NCI-H1048 (cell line): ENCODE measurements at regions not wholly inside any gene's neighbourhood (a gene's known extent, or its start where the extent isn't known, plus 50 kb on each side); places are given as distances from the start of the nearest gene placed in this dataset.

ENCODE experiments used
- DNase-seq: peaks from one replicate; lab custom pipeline; 2025; lab: John Stamatoyannopoulos, UW

GRCh38 chr2:71864085-71864484 is 283.6 kb downstream of the CYP26B1 start:
- DNase-seq: no peak

GRCh38 chr2:71863396-71863795 is 284.3 kb downstream of the CYP26B1 start:
- no peak for DNase-seq

GRCh38 chr2:71862921-71863320 is 284.7 kb downstream of the CYP26B1 start:
- DNase-seq: no peak

- DNase-seq: no peak
Measured at GRCh38 chr2:71861186-71862160, 286.2 kb downstream of the CYP26B1 start.

GRCh38 chr2:71860381-71860926 is 287.2 kb downstream of the CYP26B1 start:
- no peak for DNase-seq

GRCh38 chr2:71859211-71859847 is 288.3 kb downstream of the CYP26B1 start:
- DNase-seq: no peak

- no peak for DNase-seq
Measured at GRCh38 chr2:71858071-71858470, 289.6 kb downstream of the CYP26B1 start.

GRCh38 chr2:71857636-71858035 is 290.0 kb downstream of the CYP26B1 start:
- DNase-seq: no peak

GRCh38 chr2:71856773-71857525 is 290.7 kb downstream of the CYP26B1 start:
- DNase-seq: no peak

- no peak for DNase-seq
Measured at GRCh38 chr2:71853858-71854257, 293.8 kb downstream of the CYP26B1 start.

- DNase-seq: no peak
Measured at GRCh38 chr2:71852141-71852711, 295.4 kb downstream of the CYP26B1 start.

- DNase-seq: no peak
Measured at GRCh38 chr2:71851094-71851750, 296.4 kb downstream of the CYP26B1 start.

- no peak for DNase-seq
Measured at GRCh38 chr2:71850306-71850801, 297.3 kb downstream of the CYP26B1 start.

- DNase-seq: no peak
Measured at GRCh38 chr2:71849607-71850305, 297.9 kb downstream of the CYP26B1 start.

- no peak for DNase-seq
Measured at GRCh38 chr2:71849111-71849510, 298.6 kb downstream of the CYP26B1 start.

- DNase-seq: no peak
Measured at GRCh38 chr2:71846669-71847291, 300.9 kb downstream of the CYP26B1 start.

GRCh38 chr2:71846072-71846471 is 301.6 kb downstream of the CYP26B1 start:
- no peak for DNase-seq

GRCh38 chr2:71844967-71845366 is 302.7 kb downstream of the CYP26B1 start:
- no peak for DNase-seq

- no peak for DNase-seq
Measured at GRCh38 chr2:71843391-71843850, 304.2 kb downstream of the CYP26B1 start.

GRCh38 chr2:71842744-71843143 is 304.9 kb downstream of the CYP26B1 start:
- no peak for DNase-seq
